OCI-LY7 (cell line): ENCODE measurements at regions not wholly inside any gene's neighbourhood (a gene's known extent, or its start where the extent isn't known, plus 50 kb on each side); places are given as distances from the start of the nearest gene placed in this dataset.

Experiments
- BruUV-seq: library from RNA; stranded (reverse); fragments of 400-500 nt; replicated peaks from 2 replicates; lab custom pipeline; 2021; lab: Mats Ljungman, UMichigan
- CTCF ChIA-PET: fragments of 300-600 bp; sonication (Branson Sonifier 250); formaldehyde crosslinking; loops from one replicate; lab custom pipeline; 2022; ENCODE audit warnings: antibody characterized with exemption; ENCODE audit not compliant: unreplicated experiment; lab: Charles Lee
- POLR2A ChIA-PET: fragments of 300-600 bp; sonication (Branson Sonifier 250); formaldehyde crosslinking; loops from one replicate; lab custom pipeline; 2022; ENCODE audit warnings: antibody characterized with exemption; lab: Charles Lee
- DNase-seq: peaks from one replicate; pipeline ENCODE4 v3.0.0-alpha.2; 2015; ENCODE audit warnings: low spot score
- H2AFZ ChIP-seq: fragments of 200-600 bp; sonication (generic), shearing (Covaris generic); 2 replicates; pipeline ENCODE4 v1.6.1; 2014; ENCODE audit warnings: mild to moderate bottlenecking, antibody characterized with exemption, low read length, moderate library complexity
- H3K27ac ChIP-seq: fragments of 200-600 bp; sonication (generic); 2 replicates; pipeline ENCODE4 v1.5.1; 2014; ENCODE audit warnings: mixed run types, low read depth, mild to moderate bottlenecking, moderate library complexity, low read length, inconsistent platforms; ENCODE audit not compliant: poor library complexity, severe bottlenecking
- H3K36me3 ChIP-seq: fragments of 200-600 bp; sonication (generic); 2 replicates; pipeline ENCODE4 v1.6.1; 2014; ENCODE audit warnings: mild to moderate bottlenecking, antibody characterized with exemption, low read length, moderate library complexity, mixed read lengths; ENCODE audit not compliant: insufficient read depth
- H3K4me1 ChIP-seq: fragments of 200-600 bp; sonication (generic); 2 replicates; pipeline ENCODE4 v1.5.1; 2014; ENCODE audit warnings: mild to moderate bottlenecking, low read length; ENCODE audit not compliant: insufficient read depth, poor library complexity, severe bottlenecking
- H3K4me2 ChIP-seq: fragments of 200-600 bp; sonication (generic); 2 replicates; pipeline ENCODE4 v1.6.1; 2014; ENCODE audit warnings: mild to moderate bottlenecking, low read length
- H3K4me3 ChIP-seq: fragments of 200-600 bp; sonication (generic); 2 replicates; pipeline ENCODE4 v1.5.1; 2014; ENCODE audit warnings: mild to moderate bottlenecking, low read depth, low read length; ENCODE audit not compliant: poor library complexity, severe bottlenecking
- H3K79me2 ChIP-seq: fragments of 200-600 bp; sonication (generic); 2 replicates; pipeline ENCODE4 v1.6.1; 2016; ENCODE audit warnings: low read depth, mild to moderate bottlenecking, low read length, moderate library complexity, mixed read lengths; ENCODE audit not compliant: insufficient read depth
- H3K9me2 ChIP-seq: fragments of 200-600 bp; sonication (generic); 2 replicates; pipeline ENCODE4 v1.6.1; 2016; ENCODE audit warnings: mild to moderate bottlenecking, low read length, mixed read lengths; ENCODE audit not compliant: insufficient read depth
- H3K9me3 ChIP-seq: fragments of 200-600 bp; sonication (generic); 2 replicates; pipeline ENCODE4 v1.6.1; 2014; ENCODE audit warnings: mild to moderate bottlenecking, mixed run types, low read length, mixed read lengths
- H4K20me1 ChIP-seq: fragments of 200-600 bp; sonication (generic); 2 replicates; pipeline ENCODE4 v1.6.1; 2014; ENCODE audit warnings: mild to moderate bottlenecking, antibody characterized with exemption, low read length, moderate library complexity, mixed read lengths; ENCODE audit not compliant: insufficient read depth
- EZH2phosphoT487 ChIP-seq: fragments of 200-600 bp; sonication (generic); IDR thresholded peaks from 2 replicates; pipeline ENCODE4 v1.6.1; 2018; ENCODE audit warnings: low read depth, borderline replicate concordance, mild to moderate bottlenecking, mixed run types, antibody characterized with exemption, low read length, moderate library complexity, mixed read lengths
- intact Hi-C: fragments of 100-400 bp; cut with micrococcal nuclease; formaldehyde crosslinking; loops from one replicate; pipeline ENCODE4 v1.10.0; 2022; ENCODE audit not compliant: unreplicated experiment
- TF ChIP-seq, protein P1 (sequence below): fragments of 200-600 bp; sonication (generic); conservative IDR thresholded peaks from 2 replicates; pipeline ENCODE4 v1.5.1; 2014; ENCODE audit warnings: mild to moderate bottlenecking, antibody characterized with exemption, low read length, moderate library complexity, mixed read lengths

DNA sequence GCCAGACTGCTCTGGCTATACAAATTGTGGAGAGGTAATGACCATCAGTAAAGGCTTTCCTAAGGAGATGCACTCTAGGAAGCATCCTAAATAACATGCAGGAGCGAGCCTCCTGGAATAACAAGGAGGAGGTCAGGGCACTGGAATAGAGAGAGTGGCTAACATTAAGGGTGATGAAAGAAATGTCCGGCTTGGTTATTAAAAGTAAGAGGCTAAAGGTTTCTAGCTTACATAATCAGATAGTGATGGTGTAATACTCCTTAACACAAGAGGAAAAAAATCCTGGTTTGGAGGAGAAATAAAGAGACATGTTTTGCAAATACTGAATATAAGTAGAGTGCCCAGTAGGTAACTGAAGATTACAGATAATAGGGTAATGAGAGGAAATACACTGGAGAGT lies 365.7 kb downstream of the ZEB2 start:
- DNase-seq = no peak
- ChIA-PET POLR2A (no interaction called here), CTCF (no interaction called here)
- H3K4me2 ChIP-seq = no peak overlapping the region
- no peaks in the 10 kb centered on the region for H3K9me3 ChIP-seq
- no peaks in the 10 kb centered on the region for H3K79me2 ChIP-seq
- peaks cover 4% of the 10 kb centered on the region; the same call in 1 of the 2 replicates for H3K9me2 ChIP-seq
- no peak overlapping the region for H2AFZ ChIP-seq
- H4K20me1 ChIP-seq = no peaks in the 10 kb centered on the region
- no peak overlapping the region for H3K4me3 ChIP-seq
- no peak for TF ChIP-seq EZH2phosphoT487
- H3K4me1 ChIP-seq = no peaks in the 10 kb centered on the region
- BruUV-seq = no TSS peak
- H3K36me3 ChIP-seq = no peaks in the 10 kb centered on the region
- no peak overlapping the region for H3K27ac ChIP-seq
- intact Hi-C loops = no loop called here

DNA sequence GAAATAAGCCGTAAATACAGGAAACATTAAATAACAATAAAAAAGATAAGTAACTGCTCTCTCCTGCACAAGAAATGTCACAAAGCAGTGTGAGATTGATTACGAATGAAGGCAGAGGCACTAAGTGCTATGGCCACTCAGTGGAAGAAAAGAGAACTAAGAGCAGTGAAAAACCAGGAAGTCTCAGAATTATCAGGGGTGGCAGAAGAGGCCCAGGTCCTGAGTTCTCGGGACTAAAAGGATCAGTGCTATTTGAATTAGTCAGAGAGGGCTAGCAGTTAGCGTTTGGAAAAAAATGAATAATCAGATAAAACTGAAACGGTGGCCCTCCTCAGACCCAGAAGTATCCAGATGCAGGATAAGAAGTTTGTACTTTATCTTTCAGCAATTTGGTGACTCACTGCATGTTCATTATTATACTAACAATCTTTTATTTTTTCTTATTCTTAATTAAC lies 367.1 kb downstream of the ZEB2 start:
- H3K79me2 ChIP-seq = no peaks in the 10 kb centered on the region
- H3K4me2 ChIP-seq = no peak overlapping the region
- BruUV-seq = no TSS peak

DNA sequence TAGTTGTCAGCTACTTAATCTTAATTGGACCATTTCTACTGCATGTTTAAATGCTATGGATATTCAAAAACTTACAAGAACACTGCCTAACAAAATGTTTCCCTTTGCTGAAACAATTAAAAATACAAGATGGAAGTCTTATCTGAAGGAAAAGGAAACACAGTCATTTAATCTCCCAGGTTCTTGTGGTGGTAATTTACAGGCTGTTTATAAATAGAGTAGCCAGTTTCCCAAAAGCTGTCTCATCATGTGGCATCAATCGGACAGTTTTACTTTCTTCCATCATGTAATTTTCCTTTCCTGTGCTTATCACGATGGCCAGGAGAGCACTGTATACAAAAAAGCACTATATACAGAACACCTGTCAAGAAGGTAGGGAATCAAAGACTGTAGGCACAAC lies 368.1 kb downstream of the ZEB2 start:
- no peaks in the 10 kb centered on the region for H3K79me2 ChIP-seq
- H3K4me3 ChIP-seq = no peak overlapping the region
- H3K4me1 ChIP-seq = no peaks in the 10 kb centered on the region
- TF ChIP-seq, protein P1, sequence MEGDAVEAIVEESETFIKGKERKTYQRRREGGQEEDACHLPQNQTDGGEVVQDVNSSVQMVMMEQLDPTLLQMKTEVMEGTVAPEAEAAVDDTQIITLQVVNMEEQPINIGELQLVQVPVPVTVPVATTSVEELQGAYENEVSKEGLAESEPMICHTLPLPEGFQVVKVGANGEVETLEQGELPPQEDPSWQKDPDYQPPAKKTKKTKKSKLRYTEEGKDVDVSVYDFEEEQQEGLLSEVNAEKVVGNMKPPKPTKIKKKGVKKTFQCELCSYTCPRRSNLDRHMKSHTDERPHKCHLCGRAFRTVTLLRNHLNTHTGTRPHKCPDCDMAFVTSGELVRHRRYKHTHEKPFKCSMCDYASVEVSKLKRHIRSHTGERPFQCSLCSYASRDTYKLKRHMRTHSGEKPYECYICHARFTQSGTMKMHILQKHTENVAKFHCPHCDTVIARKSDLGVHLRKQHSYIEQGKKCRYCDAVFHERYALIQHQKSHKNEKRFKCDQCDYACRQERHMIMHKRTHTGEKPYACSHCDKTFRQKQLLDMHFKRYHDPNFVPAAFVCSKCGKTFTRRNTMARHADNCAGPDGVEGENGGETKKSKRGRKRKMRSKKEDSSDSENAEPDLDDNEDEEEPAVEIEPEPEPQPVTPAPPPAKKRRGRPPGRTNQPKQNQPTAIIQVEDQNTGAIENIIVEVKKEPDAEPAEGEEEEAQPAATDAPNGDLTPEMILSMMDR = no peak
- TF ChIP-seq EZH2phosphoT487 = no peak
- intact Hi-C loops = no loop called here
- H3K4me2 ChIP-seq = no peak overlapping the region
- ChIA-PET POLR2A (interaction anchor here (0.5 kb wide), 1 partner anchor 351 kb away, joined by 3 read pairs; no protein-coding TSS in a partner anchor), CTCF (no interaction called here)
- no peaks in the 10 kb centered on the region for H3K9me3 ChIP-seq
- no peak for DNase-seq
- H2AFZ ChIP-seq = no peak overlapping the region
- no peak overlapping the region for H3K27ac ChIP-seq
- H4K20me1 ChIP-seq = no peaks in the 10 kb centered on the region
- peaks cover 4% of the 10 kb centered on the region; the same call in 1 of the 2 replicates for H3K9me2 ChIP-seq
- no TSS peak for BruUV-seq
- H3K36me3 ChIP-seq = no peaks in the 10 kb centered on the region

More for the DNA sequence above, 367.1 kb downstream of the ZEB2 start:
- Histone ChIP-seq H3K4me1 (no peaks in the 10 kb centered on the region), H4K20me1 (no peaks in the 10 kb centered on the region), H3K4me3 (no peak overlapping the region), H3K36me3 (no peaks in the 10 kb centered on the region), H2AFZ (no peak overlapping the region), H3K9me3 (no peaks in the 10 kb centered on the region), H3K9me2 (peaks cover 4% of the 10 kb centered on the region; the same call in 1 of the 2 replicates), H3K27ac (no peak overlapping the region)
- DNase-seq = peak; percentile 5
- intact Hi-C loops = no loop called here
- POLR2A ChIA-PET = no interaction called here
- TF ChIP-seq, protein P1 = no peak
- no peak for TF ChIP-seq EZH2phosphoT487
- CTCF ChIA-PET = no interaction called here
